ENCODE measurements at regions not wholly inside any gene's neighbourhood (a gene's known extent, or its start where the extent isn't known, plus 50 kb on each side); places are given as distances from the start of the nearest gene placed in this dataset.

- Histone ChIP-seq H3K27ac (ENCODE audit: low read depth, low read length) (no peak overlapping the region), H4K8ac (ENCODE audit: extremely low read depth, insufficient read depth, low read length) (no peak overlapping the region), H3K4ac (replicated peaks; ENCODE audit: insufficient read length, low read depth, low read length) (no peak overlapping the region), H4K5ac (ENCODE audit: insufficient read length, low read depth, low read length) (no peak overlapping the region), H3K79me1 (ENCODE audit: low read depth, low read length) (no peaks in the 10 kb centered on the region), H4K20me1 (replicated peaks in 1 of 2; ENCODE audit: control insufficient read depth in 1 of 2, insufficient read depth in 2 of 2, low read length in 2 of 2) (no peaks in the 10 kb centered on the region), H2AK5ac (ENCODE audit: low read depth, low read length) (no peak overlapping the region), H3K27me3 (replicated peaks in 1 of 4; ENCODE audit: control insufficient read depth in 3 of 4, extremely low read depth in 1 of 4, insufficient read depth in 3 of 4, low read length in 3 of 4) (no peaks in the 10 kb centered on the region), H3K23me2 (ENCODE audit: low read depth, low read length) (peaks cover 3% of the 10 kb centered on the region), H3K18ac (ENCODE audit: extremely low read depth, low read length) (no peak overlapping the region), H3K4me1 (replicated peaks in 1 of 4; ENCODE audit: control insufficient read depth in 3 of 4, insufficient read depth in 4 of 4, low read length in 3 of 4) (no peaks in the 10 kb centered on the region; a peak in 1 of 7 replicates), H3K23ac (ENCODE audit: insufficient read length) (no peak overlapping the region), H3K4me2 (ENCODE audit: insufficient read depth in 1 of 2, low read depth in 2 of 2, low read length in 2 of 2) (no peak overlapping the region), H3K36me3 (ENCODE audit: control insufficient read depth in 2 of 4, insufficient read depth in 4 of 4, low read length in 3 of 4) (no peaks in the 10 kb centered on the region), H2BK5ac (ENCODE audit: low read depth, low read length) (no peak overlapping the region), H3K9ac (replicated peaks in 1 of 4; ENCODE audit: extremely low read depth in 1 of 4, low read depth in 3 of 4, low read length in 3 of 4) (no peak overlapping the region), H2BK12ac (ENCODE audit: low read depth, low read length) (no peak overlapping the region), H4K91ac (replicated peaks; ENCODE audit: insufficient read length, low read length) (no peak overlapping the region), H2BK20ac (ENCODE audit: low read length) (no peak overlapping the region), H3K14ac (ENCODE audit: insufficient read length) (no peak overlapping the region), H2BK120ac (replicated peaks; ENCODE audit: low read depth, low read length) (no peak overlapping the region), H3K56ac (replicated peaks; ENCODE audit: insufficient read length, low read depth, low read length) (no peak overlapping the region), H3K79me2 (ENCODE audit: control insufficient read depth in 1 of 2, insufficient read depth in 2 of 2, low read length in 2 of 2) (no peaks in the 10 kb centered on the region), H2AFZ (ENCODE audit: low read length) (no peak overlapping the region), H3K4me3 (ENCODE audit: extremely low read depth in 1 of 4, insufficient read depth in 2 of 4, low read depth in 3 of 4, low read length in 4 of 4) (no peak overlapping the region), H3K9me3 (ENCODE audit: insufficient read depth in 2 of 2, low read depth in 1 of 2, low read length in 1 of 2) (no peaks in the 10 kb centered on the region), H2BK15ac (ENCODE audit: low read length) (no peak overlapping the region)
- TF ChIP-seq TEAD4 (IDR thresholded peaks at IDR 0.05; ENCODE audit: low read depth, low read length): no peak
- no peak for TF ChIP-seq KDM4A (IDR thresholded peaks at IDR 0.05; ENCODE audit: low read depth, low read length, severe bottlenecking)
- TF ChIP-seq SP1 (IDR thresholded peaks at IDR 0.05; ENCODE audit: low read depth, low read length): no peak
- no peak for TF ChIP-seq BCL11A (IDR thresholded peaks at IDR 0.05; ENCODE audit: low read depth in 2 of 2, low read length in 2 of 2)
- no peak for TF ChIP-seq RBBP5 (IDR thresholded peaks at IDR 0.05; ENCODE audit: borderline replicate concordance, low read depth, low read length)
- 83% methylated on average over 4 of the region's 4 CpGs; no CpG with 5 or more reads in 1 of the 2 experiments for WGBS, 2 experiments (ENCODE audit: extremely low coverage in 1 of 2, insufficient coverage in 1 of 2, insufficient read length in 1 of 2, insufficient replicate concordance in 2 of 2, low coverage in 1 of 2, low lambda C conversion rate in 2 of 2, missing lambda C conversion rate in 1 of 2)
- ChIA-PET POLR2A (ENCODE audit: partially characterized antibody) (interaction anchor here (0.7 kb wide), 1 partner anchor 57 kb away, joined by 3 read pairs; no protein-coding TSS in a partner anchor), CTCF (ENCODE audit: partially characterized antibody) (interaction anchor here (1.0 to 4.9 kb wide), 6 partner anchors 10 to 123 kb away, joined by 3 to 34 read pairs (median 6); no protein-coding TSS in a partner anchor)
- FAIRE-seq (no peak), DNase-seq (ENCODE audit: low read depth in 1 of 2, low spot score in 2 of 2) (no peak)
Observed at GRCh38 chr2:16604236-16604635, 61.4 kb downstream of the CYRIA start.

Measured in H1 (cell line).